DND-41 (cell line): ENCODE measurements at regions not wholly inside any gene's neighbourhood (a gene's known extent, or its start where the extent isn't known, plus 50 kb on each side); places are given as distances from the start of the nearest gene placed in this dataset.

Experiments used
- EZH2 ChIP-seq: IDR thresholded peaks from 3 replicates; pipeline ENCODE4 v1.6.1; 2012; ENCODE audit warnings: borderline replicate concordance, low read depth, mild to moderate bottlenecking, moderate library complexity, low read length, inconsistent platforms; ENCODE audit not compliant: severe bottlenecking
- TF ChIP-seq, protein P1 (sequence below): IDR thresholded peaks from 2 replicates; pipeline ENCODE4 v1.5.1; 2012; ENCODE audit warnings: borderline replicate concordance, low read length, moderate library complexity, mild to moderate bottlenecking; ENCODE audit not compliant: poor library complexity, severe bottlenecking; ENCODE audit errors: extremely low read depth

DNA sequence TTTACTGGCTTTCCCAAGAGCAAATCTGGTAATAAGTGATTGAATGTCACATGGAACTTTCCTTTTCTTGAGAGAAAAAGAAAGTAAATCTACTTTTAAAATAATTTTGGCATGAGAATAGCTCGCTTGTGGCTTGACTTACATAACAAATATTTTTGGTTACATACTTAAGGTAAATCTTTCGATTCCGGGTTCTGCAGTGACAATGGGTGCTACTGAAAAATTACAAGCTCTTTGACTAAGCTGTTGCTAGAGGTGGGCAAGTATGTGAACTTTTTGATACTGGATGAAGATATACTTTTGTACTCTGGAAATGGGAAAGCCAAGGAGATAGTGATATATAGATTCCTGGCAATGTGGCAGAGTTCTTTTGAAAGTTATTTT lies 51.9 kb upstream of the OTOL1 start:
- no peak for TF ChIP-seq EZH2
- TF ChIP-seq, protein P1, sequence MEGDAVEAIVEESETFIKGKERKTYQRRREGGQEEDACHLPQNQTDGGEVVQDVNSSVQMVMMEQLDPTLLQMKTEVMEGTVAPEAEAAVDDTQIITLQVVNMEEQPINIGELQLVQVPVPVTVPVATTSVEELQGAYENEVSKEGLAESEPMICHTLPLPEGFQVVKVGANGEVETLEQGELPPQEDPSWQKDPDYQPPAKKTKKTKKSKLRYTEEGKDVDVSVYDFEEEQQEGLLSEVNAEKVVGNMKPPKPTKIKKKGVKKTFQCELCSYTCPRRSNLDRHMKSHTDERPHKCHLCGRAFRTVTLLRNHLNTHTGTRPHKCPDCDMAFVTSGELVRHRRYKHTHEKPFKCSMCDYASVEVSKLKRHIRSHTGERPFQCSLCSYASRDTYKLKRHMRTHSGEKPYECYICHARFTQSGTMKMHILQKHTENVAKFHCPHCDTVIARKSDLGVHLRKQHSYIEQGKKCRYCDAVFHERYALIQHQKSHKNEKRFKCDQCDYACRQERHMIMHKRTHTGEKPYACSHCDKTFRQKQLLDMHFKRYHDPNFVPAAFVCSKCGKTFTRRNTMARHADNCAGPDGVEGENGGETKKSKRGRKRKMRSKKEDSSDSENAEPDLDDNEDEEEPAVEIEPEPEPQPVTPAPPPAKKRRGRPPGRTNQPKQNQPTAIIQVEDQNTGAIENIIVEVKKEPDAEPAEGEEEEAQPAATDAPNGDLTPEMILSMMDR = no peak
